ENCODE measurements at regions not wholly inside any gene's neighbourhood (a gene's known extent, or its start where the extent isn't known, plus 50 kb on each side); places are given as distances from the start of the nearest gene placed in this dataset.

DNA sequence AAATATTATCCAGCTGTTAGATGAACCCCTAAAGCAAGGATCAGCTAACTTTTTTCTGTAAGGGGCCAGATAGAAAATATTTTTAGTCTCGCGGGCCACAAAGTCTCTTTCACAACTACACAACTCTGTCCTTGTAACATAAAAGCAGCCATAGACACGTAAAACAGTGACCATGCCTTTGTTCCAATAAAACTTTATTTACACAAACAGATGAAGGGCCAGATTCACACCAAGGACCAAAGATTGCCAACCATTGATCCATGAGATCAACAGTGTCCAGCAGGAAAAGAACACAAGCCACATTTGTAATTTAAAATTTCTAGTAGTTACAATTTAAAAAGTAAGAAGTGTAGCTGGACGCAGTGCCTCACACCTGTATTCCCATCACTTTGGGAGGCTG is 109.7 kb downstream of the PHETA1 start:
- no peak overlapping the region for H2BK12ac ChIP-seq (ENCODE audit: low read depth, low read length)
- no peak overlapping the region for H2BK5ac ChIP-seq (ENCODE audit: low read depth, low read length)
- H3K18ac ChIP-seq (ENCODE audit: extremely low read depth, low read length): no peak overlapping the region
- no peak overlapping the region for H2BK20ac ChIP-seq (ENCODE audit: low read length)
- H3K36me3 ChIP-seq (ENCODE audit: control insufficient read depth in 2 of 4, insufficient read depth in 4 of 4, low read length in 3 of 4): no peaks in the 10 kb centered on the region
- H3K4ac ChIP-seq (replicated peaks; ENCODE audit: insufficient read length, low read depth, low read length): no peak overlapping the region
- H3K56ac ChIP-seq (replicated peaks; ENCODE audit: insufficient read length, low read depth, low read length): no peak overlapping the region
- H3K27ac ChIP-seq (ENCODE audit: low read depth, low read length): no peak overlapping the region
- H2BK15ac ChIP-seq (ENCODE audit: low read length): no peak overlapping the region
- H3K27me3 ChIP-seq (replicated peaks in 1 of 4; ENCODE audit: control insufficient read depth in 3 of 4, extremely low read depth in 1 of 4, insufficient read depth in 3 of 4, low read length in 3 of 4): no peaks in the 10 kb centered on the region
- H4K8ac ChIP-seq (ENCODE audit: extremely low read depth, insufficient read depth, low read length): no peak overlapping the region
- H3K4me1 ChIP-seq (replicated peaks in 1 of 4; ENCODE audit: control insufficient read depth in 3 of 4, insufficient read depth in 4 of 4, low read length in 3 of 4): no peaks in the 10 kb centered on the region
- TF ChIP-seq CBX8 (IDR thresholded peaks at IDR 0.05; ENCODE audit: borderline replicate concordance, low read depth, low read length) (no peak), BCL11A (IDR thresholded peaks at IDR 0.05; ENCODE audit: low read depth in 2 of 2, low read length in 2 of 2) (no peak), SIN3A (conservative IDR thresholded peaks at IDR 0.05 in 1 of 2, IDR thresholded peaks at IDR 0.05 in 1 of 2; ENCODE audit: low read depth in 1 of 2, low read length in 2 of 2) (no peak), YY1 (IDR thresholded peaks at IDR 0.05; ENCODE audit: low read depth, low read length) (no peak), CBX5 (IDR thresholded peaks at IDR 0.05; ENCODE audit: low read depth, low read length) (no peak), ASH2L (IDR thresholded peaks at IDR 0.05; ENCODE audit: low read length) (no peak), JUN (IDR thresholded peaks at IDR 0.05; ENCODE audit: low read depth, low read length) (no peak)
- H3K4me3 ChIP-seq (ENCODE audit: extremely low read depth in 1 of 4, insufficient read depth in 2 of 4, low read depth in 3 of 4, low read length in 4 of 4): no peak overlapping the region
- POLR2A ChIA-PET (ENCODE audit: partially characterized antibody): no interaction called here
- H3K9me3 ChIP-seq (ENCODE audit: insufficient read depth in 2 of 2, low read depth in 1 of 2, low read length in 1 of 2): no peaks in the 10 kb centered on the region
- WGBS, 2 experiments (ENCODE audit: extremely low coverage in 1 of 2, insufficient coverage in 1 of 2, insufficient read length in 1 of 2, insufficient replicate concordance in 2 of 2, low coverage in 1 of 2, low lambda C conversion rate in 2 of 2, missing lambda C conversion rate in 1 of 2): 86% methylated on average over 4 of the region's 4 CpGs; no CpG with 5 or more reads in 1 of the 2 experiments
- CTCF ChIA-PET (ENCODE audit: partially characterized antibody): interaction anchor here (0.6 to 11.8 kb wide), 4 partner anchors 8 to 140 kb away, joined by 3 to 82 read pairs (median 54); no protein-coding TSS in a partner anchor
- no peaks in the 10 kb centered on the region for H3K79me1 ChIP-seq (ENCODE audit: low read depth, low read length)
- no peak overlapping the region for H2AK5ac ChIP-seq (ENCODE audit: low read depth, low read length)
- no peak overlapping the region for H4K91ac ChIP-seq (replicated peaks; ENCODE audit: insufficient read length, low read length)
- no peaks in the 10 kb centered on the region for H3K79me2 ChIP-seq (ENCODE audit: control insufficient read depth in 1 of 2, insufficient read depth in 2 of 2, low read length in 2 of 2)
- H3K23me2 ChIP-seq (ENCODE audit: low read depth, low read length): no peaks in the 10 kb centered on the region; the same call in 1 of the 2 replicates
- H3K9ac ChIP-seq (replicated peaks in 1 of 4; ENCODE audit: extremely low read depth in 1 of 4, low read depth in 3 of 4, low read length in 3 of 4): no peak overlapping the region
- DNase-seq (ENCODE audit: low read depth in 1 of 2, low spot score in 2 of 2) (no peak), FAIRE-seq (no peak)
- H2AFZ ChIP-seq (ENCODE audit: low read length): no peak overlapping the region
- no peak overlapping the region for H4K5ac ChIP-seq (ENCODE audit: insufficient read length, low read depth, low read length)
- no peak overlapping the region for H3K14ac ChIP-seq (ENCODE audit: insufficient read length)
- no peak overlapping the region for H3K23ac ChIP-seq (ENCODE audit: insufficient read length)
- H2BK120ac ChIP-seq (replicated peaks; ENCODE audit: low read depth, low read length): no peak overlapping the region
- no peak overlapping the region for H3K4me2 ChIP-seq (ENCODE audit: insufficient read depth in 1 of 2, low read depth in 2 of 2, low read length in 2 of 2)
- peaks cover 0 to 2% of the 10 kb centered on the region in 2 experiments for H4K20me1 ChIP-seq (replicated peaks in 1 of 2; ENCODE audit: control insufficient read depth in 1 of 2, insufficient read depth in 2 of 2, low read length in 2 of 2)
